Naive B cell (primary cell): ENCODE measurements at regions not wholly inside any gene's neighbourhood (a gene's known extent, or its start where the extent isn't known, plus 50 kb on each side); places are given as distances from the start of the nearest gene placed in this dataset.

Experiments
- ATAC-seq, 2 donors: fragments of 150-1000 bp; cut with Tn5 transposase; 2 replicates each; pipeline ENCODE4 v1.10.0; 2021; ENCODE audit warnings: low read depth in 2 of 2, mild to moderate bottlenecking in 2 of 2, moderate library complexity in 2 of 2
- DNase-seq: peaks from one replicate; pipeline ENCODE4 v3.0.0; 2022
- H3K27ac Mint-ChIP-seq, 6 donors: one replicate each; pipeline ENCODE4 v1.8.0; 2020 to 2022; ENCODE audit warnings: mild to moderate bottlenecking in 6 of 6, mixed read lengths in 6 of 6, moderate library complexity in 5 of 6, inconsistent platforms in 2 of 6
- H3K27me3 Mint-ChIP-seq, 3 donors: one replicate each; pipeline ENCODE4 v1.8.0; 2021 to 2022; ENCODE audit warnings: mixed read lengths in 3 of 3, mild to moderate bottlenecking in 1 of 3
- H3K36me3 Mint-ChIP-seq, 2 donors: one replicate each; pipeline ENCODE4 v1.8.0; 2020 to 2022; ENCODE audit warnings: mixed read lengths in 2 of 2, inconsistent platforms in 1 of 2, mild to moderate bottlenecking in 1 of 2
- H3K4me1 Mint-ChIP-seq, 3 donors: one replicate each; pipeline ENCODE4 v1.8.0; 2020 to 2022; ENCODE audit warnings: mixed read lengths in 3 of 3, inconsistent platforms in 1 of 3, mild to moderate bottlenecking in 1 of 3, moderate library complexity in 1 of 3
- H3K4me3 Mint-ChIP-seq, 8 donors: one replicate each; pipeline ENCODE4 v1.8.0; 2020 to 2022; ENCODE audit warnings: mild to moderate bottlenecking in 8 of 8, mixed read lengths in 8 of 8, moderate library complexity in 8 of 8, inconsistent platforms in 2 of 8
- H3K9me3 Mint-ChIP-seq, 7 donors: one replicate each; pipeline ENCODE4 v1.8.0; 2020 to 2022; ENCODE audit warnings: mixed read lengths in 7 of 7, mild to moderate bottlenecking in 5 of 7, inconsistent platforms in 2 of 7, moderate library complexity in 1 of 7

GRCh38 chr4:32776435-32777203 is 2056.4 kb downstream of the PCDH7 start:
- H3K36me3 Mint-ChIP-seq = no peaks in the 10 kb centered on the region
- ATAC-seq (no peak), DNase-seq (no peak)
- no peak overlapping the region for H3K27ac Mint-ChIP-seq
- peaks cover 0 to 2% (median 0%) of the 10 kb centered on the region in 7 donors for H3K9me3 Mint-ChIP-seq
- H3K4me1 Mint-ChIP-seq = no peaks in the 10 kb centered on the region
- no peaks in the 10 kb centered on the region for H3K27me3 Mint-ChIP-seq
- no peak overlapping the region for H3K4me3 Mint-ChIP-seq

- no peak for DNase-seq
- no peak overlapping the region for H3K4me3 Mint-ChIP-seq
- H3K27ac Mint-ChIP-seq = no peak overlapping the region
- ATAC-seq = no peak
- H3K27me3 Mint-ChIP-seq = no peaks in the 10 kb centered on the region
- no peaks in the 10 kb centered on the region for H3K36me3 Mint-ChIP-seq
- H3K4me1 Mint-ChIP-seq = no peaks in the 10 kb centered on the region
- H3K9me3 Mint-ChIP-seq = peaks cover 0 to 4% (median 0%) of the 10 kb centered on the region in 7 donors
Measured at GRCh38 chr4:32778025-32778424, 2057.9 kb downstream of the PCDH7 start.

- ATAC-seq (no peak), DNase-seq (no peak)
- H3K36me3 Mint-ChIP-seq = no peaks in the 10 kb centered on the region
- H3K4me3 Mint-ChIP-seq = no peak overlapping the region
- no peak overlapping the region for H3K27ac Mint-ChIP-seq
- H3K9me3 Mint-ChIP-seq = peaks cover 0 to 8% (median 0%) of the 10 kb centered on the region in 7 donors
- H3K27me3 Mint-ChIP-seq = no peaks in the 10 kb centered on the region
- no peaks in the 10 kb centered on the region for H3K4me1 Mint-ChIP-seq
Measured at GRCh38 chr4:32778938-32779337, 2058.8 kb downstream of the PCDH7 start.

- DNase-seq = no peak
- ATAC-seq = no peak
- no peaks in the 10 kb centered on the region for H3K36me3 Mint-ChIP-seq
- no peak overlapping the region for H3K27ac Mint-ChIP-seq
- H3K4me3 Mint-ChIP-seq = no peak overlapping the region
- H3K9me3 Mint-ChIP-seq = no peaks in the 10 kb centered on the region
- no peaks in the 10 kb centered on the region for H3K4me1 Mint-ChIP-seq
- no peaks in the 10 kb centered on the region for H3K27me3 Mint-ChIP-seq
Measured at GRCh38 chr4:32789026-32789608, 2068.9 kb downstream of the PCDH7 start.

GRCh38 chr4:32790803-32791202 is 2070.6 kb downstream of the PCDH7 start:
- no peaks in the 10 kb centered on the region for H3K9me3 Mint-ChIP-seq
- no peaks in the 10 kb centered on the region for H3K4me1 Mint-ChIP-seq
- H3K4me3 Mint-ChIP-seq = no peak overlapping the region
- no peaks in the 10 kb centered on the region for H3K36me3 Mint-ChIP-seq
- ATAC-seq (no peak), DNase-seq (no peak)
- no peaks in the 10 kb centered on the region for H3K27me3 Mint-ChIP-seq
- H3K27ac Mint-ChIP-seq = no peak overlapping the region

GRCh38 chr4:32798471-32799159 is 2078.4 kb downstream of the PCDH7 start:
- no peak for DNase-seq
- Mint-ChIP-seq H3K4me1 (no peaks in the 10 kb centered on the region), H3K36me3 (no peaks in the 10 kb centered on the region), H3K27ac (no peak overlapping the region), H3K4me3 (no peak overlapping the region), H3K9me3 (peaks cover 0 to 5% (median 3%) of the 10 kb centered on the region in 7 donors), H3K27me3 (no peaks in the 10 kb centered on the region)
- ATAC-seq = no peak

GRCh38 chr4:32824336-32824735 is 2104.2 kb downstream of the PCDH7 start:
- no peaks in the 10 kb centered on the region for H3K4me1 Mint-ChIP-seq
- peaks cover 0 to 15% (median 2%) of the 10 kb centered on the region in 7 donors for H3K9me3 Mint-ChIP-seq
- no peak overlapping the region for H3K27ac Mint-ChIP-seq
- no peak overlapping the region for H3K4me3 Mint-ChIP-seq
- DNase-seq (no peak), ATAC-seq (no peak)
- no peaks in the 10 kb centered on the region for H3K36me3 Mint-ChIP-seq
- H3K27me3 Mint-ChIP-seq = no peaks in the 10 kb centered on the region

- no peak overlapping the region for H3K4me3 Mint-ChIP-seq
- no peak overlapping the region for H3K27ac Mint-ChIP-seq
- no peak for ATAC-seq
- H3K36me3 Mint-ChIP-seq = no peaks in the 10 kb centered on the region
- H3K9me3 Mint-ChIP-seq = peaks cover 0 to 15% (median 2%) of the 10 kb centered on the region in 7 donors
- no peak for DNase-seq
- no peaks in the 10 kb centered on the region for H3K4me1 Mint-ChIP-seq
- no peaks in the 10 kb centered on the region for H3K27me3 Mint-ChIP-seq
Measured at GRCh38 chr4:32826169-32826568, 2106.0 kb downstream of the PCDH7 start.

GRCh38 chr4:32830160-32830559 is 2110.0 kb downstream of the PCDH7 start:
- DNase-seq (no peak), ATAC-seq (no peak)
- Mint-ChIP-seq H3K4me3 (no peak overlapping the region), H3K27me3 (no peaks in the 10 kb centered on the region), H3K27ac (peak overlapping the region in 1 of 6 donors; percentile 46), H3K36me3 (no peaks in the 10 kb centered on the region), H3K9me3 (peaks cover 0 to 15% (median 2%) of the 10 kb centered on the region in 7 donors), H3K4me1 (no peaks in the 10 kb centered on the region)

GRCh38 chr4:32831104-32831503 is 2110.9 kb downstream of the PCDH7 start:
- Mint-ChIP-seq H3K36me3 (no peaks in the 10 kb centered on the region), H3K9me3 (peaks cover 0 to 11% (median 2%) of the 10 kb centered on the region in 7 donors), H3K27me3 (no peaks in the 10 kb centered on the region), H3K27ac (no peak overlapping the region), H3K4me1 (no peaks in the 10 kb centered on the region), H3K4me3 (no peak overlapping the region)
- ATAC-seq = no peak
- no peak for DNase-seq

- Mint-ChIP-seq H3K27me3 (no peaks in the 10 kb centered on the region), H3K27ac (no peak overlapping the region), H3K9me3 (no peaks in the 10 kb centered on the region), H3K4me3 (no peak overlapping the region), H3K36me3 (no peaks in the 10 kb centered on the region), H3K4me1 (no peaks in the 10 kb centered on the region)
- ATAC-seq = no peak
- DNase-seq = no peak
Measured at GRCh38 chr4:32840461-32841189, 2120.5 kb downstream of the PCDH7 start.

GRCh38 chr4:32841217-32841616 is 2121.0 kb downstream of the PCDH7 start:
- Mint-ChIP-seq H3K4me3 (no peak overlapping the region), H3K9me3 (no peaks in the 10 kb centered on the region), H3K36me3 (no peaks in the 10 kb centered on the region), H3K27ac (no peak overlapping the region), H3K27me3 (no peaks in the 10 kb centered on the region), H3K4me1 (no peaks in the 10 kb centered on the region)
- DNase-seq (no peak), ATAC-seq (no peak)

- H3K4me1 Mint-ChIP-seq = no peaks in the 10 kb centered on the region
- H3K36me3 Mint-ChIP-seq = no peaks in the 10 kb centered on the region
- H3K4me3 Mint-ChIP-seq = no peak overlapping the region
- no peaks in the 10 kb centered on the region for H3K27me3 Mint-ChIP-seq
- DNase-seq = no peak
- no peak for ATAC-seq
- no peak overlapping the region for H3K27ac Mint-ChIP-seq
- H3K9me3 Mint-ChIP-seq = peaks cover 0 to 4% (median 0%) of the 10 kb centered on the region in 7 donors
Measured at GRCh38 chr4:32847461-32847860, 2127.3 kb downstream of the PCDH7 start.
